ENCODE measurements at regions not wholly inside any gene's neighbourhood (a gene's known extent, or its start where the extent isn't known, plus 50 kb on each side); places are given as distances from the start of the nearest gene placed in this dataset.

DNA sequence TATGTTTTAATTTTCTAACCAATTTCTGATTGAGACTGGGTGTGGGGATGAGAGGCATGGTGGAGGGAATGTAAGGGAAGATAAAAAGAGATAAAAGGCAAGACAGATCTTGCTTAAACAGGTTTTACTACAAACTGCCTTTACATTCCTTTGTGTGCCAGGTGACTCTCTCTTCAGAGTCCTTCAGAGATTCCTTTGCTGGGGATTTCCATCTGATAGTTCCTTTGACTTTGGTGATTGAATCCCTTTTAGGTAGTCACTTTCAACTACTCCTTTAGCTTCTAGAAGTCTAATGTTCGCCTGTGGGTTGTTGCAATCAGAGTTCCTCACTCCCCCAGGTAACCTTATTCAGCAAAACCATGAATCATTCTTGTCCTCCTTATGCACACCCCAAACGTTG lies 283.3 kb upstream of the MANEA start:
- no peak overlapping the region for H3K14ac ChIP-seq (ENCODE audit: low read length in 2 of 2)
- H3K18ac ChIP-seq (ENCODE audit: low read depth in 1 of 2, low read length in 2 of 2): no peak overlapping the region
- no peak overlapping the region for H2BK120ac ChIP-seq (ENCODE audit: low read depth, low read length)
- H2BK12ac ChIP-seq (ENCODE audit: low read length in 2 of 2): no peak overlapping the region
- H3K4me2 ChIP-seq (ENCODE audit: low read length, poor library complexity, severe bottlenecking): no peak overlapping the region
- no peak overlapping the region for H3K4ac ChIP-seq (ENCODE audit: low read depth in 1 of 2, low read length in 2 of 2)
- no peak overlapping the region for H2AK5ac ChIP-seq (ENCODE audit: low read length, severe bottlenecking)
- H3K27me3 ChIP-seq (ENCODE audit: control insufficient read depth in 1 of 2, insufficient read depth in 1 of 2, low read length in 2 of 2): no peaks in the 10 kb centered on the region
- DNase-seq: no peak
- H3K9me3 ChIP-seq (ENCODE audit: control insufficient read depth, low read length): no peaks in the 10 kb centered on the region
- H2BK15ac ChIP-seq (ENCODE audit: low read depth, poor library complexity, severe bottlenecking): no peak overlapping the region
- H3K36me3 ChIP-seq (ENCODE audit: control insufficient read depth in 1 of 2, insufficient read depth in 2 of 2, low read depth in 1 of 2, low read length in 2 of 2): no peaks in the 10 kb centered on the region
- H3K4me3 ChIP-seq (ENCODE audit: insufficient read depth in 1 of 2, low read depth in 1 of 2, low read length in 2 of 2): no peak overlapping the region
- no peak overlapping the region for H3K23ac ChIP-seq (ENCODE audit: low read length in 2 of 2)
- H3K9ac ChIP-seq (ENCODE audit: low read length): no peak overlapping the region
- H4K8ac ChIP-seq (ENCODE audit: low read length): no peak overlapping the region
- no peak overlapping the region for H2BK5ac ChIP-seq (ENCODE audit: low read depth, low read length, poor library complexity, severe bottlenecking)
- no peak overlapping the region for H3K27ac ChIP-seq (ENCODE audit: low read length, poor library complexity, severe bottlenecking)
- no peak overlapping the region for H2AFZ ChIP-seq (ENCODE audit: low read depth, low read length)
- H3K79me1 ChIP-seq (replicated peaks; ENCODE audit: low read length, poor library complexity, severe bottlenecking): no peaks in the 10 kb centered on the region
- WGBS: 40% methylated on average over 2 of the region's 2 CpGs
- H4K91ac ChIP-seq (ENCODE audit: low read length): no peak overlapping the region
- H3K4me1 ChIP-seq (ENCODE audit: control insufficient read depth, insufficient read depth, low read depth, low read length): no peaks in the 10 kb centered on the region

DNA sequence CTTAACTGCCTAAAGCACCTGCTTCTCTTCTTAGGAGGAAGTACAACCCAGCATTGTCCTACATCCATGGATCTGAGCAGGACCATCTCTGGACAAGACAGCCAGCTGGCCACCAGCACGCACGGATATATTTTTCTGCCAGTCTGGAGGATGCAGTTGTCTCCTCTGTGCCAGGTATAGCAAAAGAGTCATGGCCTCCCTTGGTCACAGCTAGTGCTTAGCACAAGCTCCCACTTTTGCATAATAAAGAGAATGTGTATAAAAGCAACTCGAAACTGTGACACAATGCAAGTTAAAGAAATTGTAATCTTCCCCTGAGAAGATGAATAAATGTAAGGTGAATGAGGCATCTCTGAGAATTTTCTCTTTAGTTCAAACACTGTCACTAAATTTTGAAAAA lies 267.8 kb upstream of the MANEA start:
- no peaks in the 10 kb centered on the region for H3K27me3 ChIP-seq (ENCODE audit: control insufficient read depth in 1 of 2, insufficient read depth in 1 of 2, low read length in 2 of 2)

DNA sequence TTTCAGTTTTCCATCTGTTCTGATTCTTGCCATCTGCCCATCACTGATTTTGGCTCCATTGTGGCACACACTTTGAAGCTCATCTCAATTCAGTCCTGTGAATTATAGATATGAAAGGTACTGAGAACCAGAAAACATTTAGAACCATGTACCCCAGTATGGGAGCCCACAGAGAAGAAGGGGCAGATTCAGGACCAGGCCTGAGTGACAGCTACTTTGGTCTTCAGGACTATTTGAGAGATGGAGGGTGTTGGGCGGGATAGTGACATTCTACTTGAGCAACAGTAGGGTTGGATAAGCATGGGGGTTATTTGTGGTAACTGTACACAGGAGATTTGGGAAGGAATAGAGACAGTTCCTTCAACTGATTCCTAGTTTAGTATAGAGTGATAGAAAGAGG lies 259.2 kb upstream of the MANEA start:
- WGBS: 85% methylated on average over 1 of the region's 1 CpG

More for the DNA sequence above, 267.8 kb upstream of the MANEA start:
- Histone ChIP-seq H2BK120ac (ENCODE audit: low read depth, low read length) (no peak overlapping the region), H3K18ac (ENCODE audit: low read depth in 1 of 2, low read length in 2 of 2) (no peak overlapping the region), H3K14ac (ENCODE audit: low read length in 2 of 2) (no peak overlapping the region), H2AFZ (ENCODE audit: low read depth, low read length) (no peak overlapping the region), H3K79me1 (replicated peaks; ENCODE audit: low read length, poor library complexity, severe bottlenecking) (no peaks in the 10 kb centered on the region), H2BK5ac (ENCODE audit: low read depth, low read length, poor library complexity, severe bottlenecking) (no peak overlapping the region), H4K91ac (ENCODE audit: low read length) (no peak overlapping the region), H3K36me3 (ENCODE audit: control insufficient read depth in 1 of 2, insufficient read depth in 2 of 2, low read depth in 1 of 2, low read length in 2 of 2) (no peaks in the 10 kb centered on the region), H2BK15ac (ENCODE audit: low read depth, poor library complexity, severe bottlenecking) (no peak overlapping the region), H2AK5ac (ENCODE audit: low read length, severe bottlenecking) (no peak overlapping the region), H3K4me1 (ENCODE audit: control insufficient read depth, insufficient read depth, low read depth, low read length) (no peaks in the 10 kb centered on the region), H4K8ac (ENCODE audit: low read length) (no peak overlapping the region), H3K4me2 (ENCODE audit: low read length, poor library complexity, severe bottlenecking) (peak overlapping the region; percentile 22), H3K4me3 (ENCODE audit: insufficient read depth in 1 of 2, low read depth in 1 of 2, low read length in 2 of 2) (no peak overlapping the region), H3K9me3 (ENCODE audit: control insufficient read depth, low read length) (no peaks in the 10 kb centered on the region), H2BK12ac (ENCODE audit: low read length in 2 of 2) (no peak overlapping the region), H3K4ac (ENCODE audit: low read depth in 1 of 2, low read length in 2 of 2) (no peak overlapping the region), H3K9ac (ENCODE audit: low read length) (no peak overlapping the region), H3K23ac (ENCODE audit: low read length in 2 of 2) (no peak overlapping the region), H3K27ac (ENCODE audit: low read length, poor library complexity, severe bottlenecking) (no peak overlapping the region)
- DNase-seq: no peak
- 86% methylated on average over 2 of the region's 3 CpGs for WGBS

GRCh38 chr6:95321126-95321525 lies 256.2 kb upstream of the MANEA start:
- H3K4me1 ChIP-seq (ENCODE audit: control insufficient read depth, insufficient read depth, low read depth, low read length): no peaks in the 10 kb centered on the region

More for the DNA sequence above, 259.2 kb upstream of the MANEA start:
- no peak overlapping the region for H2BK12ac ChIP-seq (ENCODE audit: low read length in 2 of 2)
- H3K27ac ChIP-seq (ENCODE audit: low read length, poor library complexity, severe bottlenecking): no peak overlapping the region
- no peaks in the 10 kb centered on the region for H3K9me3 ChIP-seq (ENCODE audit: control insufficient read depth, low read length)
- H4K8ac ChIP-seq (ENCODE audit: low read length): no peak overlapping the region
- no peak for DNase-seq
- no peak overlapping the region for H3K14ac ChIP-seq (ENCODE audit: low read length in 2 of 2)
- H3K23ac ChIP-seq (ENCODE audit: low read length in 2 of 2): no peak overlapping the region
- no peak overlapping the region for H2BK120ac ChIP-seq (ENCODE audit: low read depth, low read length)
- no peak overlapping the region for H4K91ac ChIP-seq (ENCODE audit: low read length)
- no peak overlapping the region for H2AFZ ChIP-seq (ENCODE audit: low read depth, low read length)
- no peak overlapping the region for H3K9ac ChIP-seq (ENCODE audit: low read length)
- no peaks in the 10 kb centered on the region for H3K27me3 ChIP-seq (ENCODE audit: control insufficient read depth in 1 of 2, insufficient read depth in 1 of 2, low read length in 2 of 2)
- H3K36me3 ChIP-seq (ENCODE audit: control insufficient read depth in 1 of 2, insufficient read depth in 2 of 2, low read depth in 1 of 2, low read length in 2 of 2): no peaks in the 10 kb centered on the region
- no peak overlapping the region for H3K4me3 ChIP-seq (ENCODE audit: insufficient read depth in 1 of 2, low read depth in 1 of 2, low read length in 2 of 2)
- peak overlapping the region; percentile 21 for H3K4me2 ChIP-seq (ENCODE audit: low read length, poor library complexity, severe bottlenecking)
- no peak overlapping the region for H3K18ac ChIP-seq (ENCODE audit: low read depth in 1 of 2, low read length in 2 of 2)
- H3K79me1 ChIP-seq (replicated peaks; ENCODE audit: low read length, poor library complexity, severe bottlenecking): no peaks in the 10 kb centered on the region
- H2BK5ac ChIP-seq (ENCODE audit: low read depth, low read length, poor library complexity, severe bottlenecking): no peak overlapping the region
- H3K4ac ChIP-seq (ENCODE audit: low read depth in 1 of 2, low read length in 2 of 2): no peak overlapping the region
- H2BK15ac ChIP-seq (ENCODE audit: low read depth, poor library complexity, severe bottlenecking): no peak overlapping the region
- H2AK5ac ChIP-seq (ENCODE audit: low read length, severe bottlenecking): no peak overlapping the region
- no peaks in the 10 kb centered on the region for H3K4me1 ChIP-seq (ENCODE audit: control insufficient read depth, insufficient read depth, low read depth, low read length)

More at GRCh38 chr6:95321126-95321525, 256.2 kb upstream of the MANEA start:
- no peak overlapping the region for H3K23ac ChIP-seq (ENCODE audit: low read length in 2 of 2)
- no peak overlapping the region for H3K4ac ChIP-seq (ENCODE audit: low read depth in 1 of 2, low read length in 2 of 2)
- H2AFZ ChIP-seq (ENCODE audit: low read depth, low read length): no peak overlapping the region
- H2BK120ac ChIP-seq (ENCODE audit: low read depth, low read length): no peak overlapping the region
- no peaks in the 10 kb centered on the region for H3K27me3 ChIP-seq (ENCODE audit: control insufficient read depth in 1 of 2, insufficient read depth in 1 of 2, low read length in 2 of 2)
- H2BK12ac ChIP-seq (ENCODE audit: low read length in 2 of 2): no peak overlapping the region
- no peaks in the 10 kb centered on the region for H3K79me1 ChIP-seq (replicated peaks; ENCODE audit: low read length, poor library complexity, severe bottlenecking)
- no peak overlapping the region for H2AK5ac ChIP-seq (ENCODE audit: low read length, severe bottlenecking)
- H3K27ac ChIP-seq (ENCODE audit: low read length, poor library complexity, severe bottlenecking): no peak overlapping the region
- no peak overlapping the region for H4K91ac ChIP-seq (ENCODE audit: low read length)
- no peak overlapping the region for H3K9ac ChIP-seq (ENCODE audit: low read length)
- H3K14ac ChIP-seq (ENCODE audit: low read length in 2 of 2): no peak overlapping the region
- no peaks in the 10 kb centered on the region for H3K9me3 ChIP-seq (ENCODE audit: control insufficient read depth, low read length)
- no peak overlapping the region for H2BK15ac ChIP-seq (ENCODE audit: low read depth, poor library complexity, severe bottlenecking)
- H4K8ac ChIP-seq (ENCODE audit: low read length): no peak overlapping the region
- H3K4me3 ChIP-seq (ENCODE audit: insufficient read depth in 1 of 2, low read depth in 1 of 2, low read length in 2 of 2): no peak overlapping the region
- no peaks in the 10 kb centered on the region for H3K36me3 ChIP-seq (ENCODE audit: control insufficient read depth in 1 of 2, insufficient read depth in 2 of 2, low read depth in 1 of 2, low read length in 2 of 2)
- WGBS: no CpG with 5 or more reads among the region's 2 CpGs
- no peak overlapping the region for H3K4me2 ChIP-seq (ENCODE audit: low read length, poor library complexity, severe bottlenecking)
- H2BK5ac ChIP-seq (ENCODE audit: low read depth, low read length, poor library complexity, severe bottlenecking): no peak overlapping the region
- no peak overlapping the region for H3K18ac ChIP-seq (ENCODE audit: low read depth in 1 of 2, low read length in 2 of 2)
- no peak for DNase-seq

All from mesenchymal stem cell (in vitro differentiated cells and primary cell).